Gastroesophageal sphincter (tissue), 4 donors: ENCODE measurements at regions not wholly inside any gene's neighbourhood (a gene's known extent, or its start where the extent isn't known, plus 50 kb on each side); places are given as distances from the start of the nearest gene placed in this dataset.

Source experiments
- ATAC-seq: fragments of 150-250 bp; one replicate; pipeline ENCODE4 v1.9.1; 2016; ENCODE audit warnings: mild to moderate bottlenecking, moderate library complexity
- H3K27ac ChIP-seq, 4 donors: fragments of 200-600 bp; sonication (generic) in 3 of 4; 1 replicate in 3 of 4; 2 replicates in 1 of 4; pipeline ENCODE4 v1.5.1; 2016 to 2019
- H3K27me3 ChIP-seq: fragments of 200-600 bp; sonication (generic); one replicate; pipeline ENCODE4 v1.5.1; 2019
- H3K36me3 ChIP-seq, 2 donors: fragments of 200-600 bp; sonication (generic); one replicate each; pipeline ENCODE4 v1.5.1; 2019; ENCODE audit warnings: control low read depth in 1 of 2
- H3K4me1 ChIP-seq, 3 donors: fragments of 200-600 bp; sonication (generic); 1 replicate in 2 of 3; 2 replicates in 1 of 3; pipeline ENCODE4 v1.5.1; 2016 to 2019; ENCODE audit warnings: control low read depth in 2 of 3
- H3K4me3 ChIP-seq, 2 donors: fragments of 200-600 bp; sonication (generic); one replicate each; pipeline ENCODE4 v1.5.1; 2019; ENCODE audit warnings: mild to moderate bottlenecking in 1 of 2, moderate library complexity in 1 of 2
- H3K9me3 ChIP-seq, 3 donors: fragments of 200-600 bp; sonication (generic); one replicate each; pipeline ENCODE4 v1.5.1; 2017 to 2019; ENCODE audit warnings: control low read depth in 2 of 3
- CTCF ChIP-seq, 4 experiments: fragments of 200-600 bp in 2 of 4; fragments of 450-650 bp in 2 of 4; sonication (generic) in 1 of 4; IDR thresholded peaks; one replicate each; pipeline ENCODE4 v1.5.1; 2017 to 2019; ENCODE audit warnings: antibody characterized with exemption in 4 of 4, mild to moderate bottlenecking in 2 of 4, moderate library complexity in 2 of 4
- EP300 ChIP-seq: sonication (generic); formaldehyde crosslinking; IDR thresholded peaks from one replicate; pipeline ENCODE4 v1.6.1; 2017; ENCODE audit warnings: antibody characterized with exemption, mild to moderate bottlenecking
- POLR2A ChIP-seq, 2 donors: fragments of 450-650 bp; IDR thresholded peaks; one replicate each; pipeline ENCODE4 v1.6.1; 2017; ENCODE audit warnings: antibody characterized with exemption in 2 of 2, mild to moderate bottlenecking in 2 of 2, moderate library complexity in 1 of 2
- POLR2AphosphoS5 ChIP-seq: sonication (generic); formaldehyde crosslinking; IDR thresholded peaks from one replicate; pipeline ENCODE4 v1.6.1; 2017; ENCODE audit warnings: antibody characterized with exemption
- WGBS, 2 donors: methylation state at CpG; one replicate each; pipeline ENCODE4 v1.1.5; 2018; ENCODE audit warnings: low coverage in 1 of 2; 5-methylcytosine and 5-hydroxymethylcytosine counted together

DNA sequence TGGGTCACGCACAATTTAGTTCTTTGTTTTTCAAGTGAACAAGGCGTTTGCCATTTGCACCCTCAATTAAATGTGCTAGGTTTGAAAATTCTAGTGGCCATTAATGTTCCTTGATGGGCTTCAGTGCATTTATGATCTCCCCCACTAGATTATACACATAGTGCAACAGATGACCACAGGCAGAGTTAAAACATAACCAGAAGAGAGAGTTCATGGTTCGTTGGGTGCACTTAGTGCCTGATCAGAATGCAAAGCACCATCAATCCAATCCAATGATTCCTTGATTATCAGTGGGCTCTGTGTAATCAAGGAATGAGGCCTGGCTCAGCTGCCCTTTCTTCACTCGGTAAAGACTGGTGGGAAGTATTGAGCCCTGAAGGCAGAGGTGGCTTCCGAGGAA is 334.5 kb downstream of the PRDM2 start:
- no peaks in the 10 kb centered on the region for H3K4me1 ChIP-seq
- H3K27me3 ChIP-seq, result no peaks in the 10 kb centered on the region
- no peak overlapping the region for H3K27ac ChIP-seq
- TF ChIP-seq POLR2A (IDR thresholded peaks at IDR 0.05) (no peak), POLR2AphosphoS5 (no peak), EP300 (no peak), CTCF (IDR thresholded peaks at IDR 0.05) (no peak)
- H3K36me3 ChIP-seq, result no peaks in the 10 kb centered on the region
- H3K9me3 ChIP-seq, result peaks cover 0 to 9% (median 0%) of the 10 kb centered on the region in 3 donors
- no peak overlapping the region for H3K4me3 ChIP-seq
- ATAC-seq, result no peak
- WGBS, 2 donors, result 91% methylated on average over 4 to 5 of the region's 5 CpGs

- TF ChIP-seq POLR2A (IDR thresholded peaks at IDR 0.05), result no peak
- TF ChIP-seq EP300, result no peak
- TF ChIP-seq POLR2AphosphoS5, result no peak
- no peak for TF ChIP-seq CTCF (IDR thresholded peaks at IDR 0.05)
- no peak for ATAC-seq
- Histone ChIP-seq H3K4me1 (no peaks in the 10 kb centered on the region), H3K27ac (no peak overlapping the region), H3K27me3 (no peaks in the 10 kb centered on the region), H3K36me3 (no peaks in the 10 kb centered on the region), H3K4me3 (no peak overlapping the region), H3K9me3 (peaks cover 0 to 22% (median 0%) of the 10 kb centered on the region in 3 donors)
- 50 to 66% methylated on average over 4 to 5 of the region's 6 CpGs for WGBS, 2 donors
These were observed 337.3 kb downstream of the PRDM2 start for GRCh38 chr1:14037101-14037847.

DNA sequence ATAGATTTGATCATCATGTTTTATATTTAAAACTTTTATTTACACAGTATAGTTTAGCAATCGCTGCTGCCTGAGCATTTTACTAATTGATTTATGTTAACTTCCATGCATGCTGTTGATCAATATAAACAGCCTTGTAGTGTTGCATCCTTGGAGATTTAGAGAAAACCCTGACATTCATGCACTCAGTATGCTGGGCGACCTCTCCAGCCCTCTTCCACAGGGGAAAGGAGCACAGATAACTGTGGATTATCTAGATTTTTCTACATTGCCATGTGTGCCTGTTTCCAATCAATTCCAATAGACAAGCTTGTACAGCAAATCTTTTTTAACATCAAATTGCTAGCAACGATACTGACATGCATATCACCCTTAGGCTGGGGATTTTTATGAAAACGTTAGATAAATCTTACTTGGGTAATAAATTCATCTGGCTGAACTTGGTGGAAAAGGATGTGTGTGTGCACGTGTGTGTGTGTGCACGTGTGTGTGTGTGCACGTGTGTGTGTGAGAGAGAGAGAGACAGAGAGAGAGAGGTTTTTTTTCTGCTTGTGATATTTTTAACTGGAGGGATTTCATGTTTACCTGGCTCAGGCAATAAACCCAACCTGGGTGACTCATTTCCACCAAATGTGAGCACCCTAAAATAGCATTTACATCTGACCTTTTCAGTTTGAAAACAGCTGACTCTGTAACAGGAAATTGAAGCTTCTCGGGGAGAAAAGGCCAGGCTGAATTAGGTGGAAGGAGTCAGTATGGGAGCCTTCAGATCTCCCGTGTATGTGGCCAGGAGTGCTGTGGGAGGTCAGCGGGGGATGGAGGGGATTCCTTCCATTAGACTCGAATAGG is 339.8 kb downstream of the PRDM2 start:
- Histone ChIP-seq H3K36me3 (no peaks in the 10 kb centered on the region), H3K9me3 (peaks cover 0 to 23% (median 0%) of the 10 kb centered on the region in 3 donors), H3K27me3 (no peaks in the 10 kb centered on the region), H3K27ac (no peak overlapping the region), H3K4me3 (no peak overlapping the region), H3K4me1 (no peaks in the 10 kb centered on the region)
- ATAC-seq, result no peak
- TF ChIP-seq EP300, result no peak
- TF ChIP-seq POLR2A (IDR thresholded peaks at IDR 0.05), result no peak
- no peak for TF ChIP-seq CTCF (IDR thresholded peaks at IDR 0.05)
- no peak for TF ChIP-seq POLR2AphosphoS5
- whole genome bisulfite sequencing, 2 donors, result 40 to 50% methylated on average over 10 to 11 of the region's 11 CpGs

- no peak overlapping the region for H3K4me3 ChIP-seq
- 67 to 100% methylated on average over 1 to 3 of the region's 4 CpGs for WGBS, 2 donors
- H3K9me3 ChIP-seq, result no peaks in the 10 kb centered on the region
- H3K27me3 ChIP-seq, result no peaks in the 10 kb centered on the region
- ATAC-seq, result no peak
- no peaks in the 10 kb centered on the region for H3K36me3 ChIP-seq
- TF ChIP-seq CTCF (IDR thresholded peaks at IDR 0.05) (no peak), EP300 (no peak), POLR2A (IDR thresholded peaks at IDR 0.05) (no peak), POLR2AphosphoS5 (no peak)
- H3K4me1 ChIP-seq, result no peaks in the 10 kb centered on the region
- no peak overlapping the region for H3K27ac ChIP-seq
These were observed 350.0 kb downstream of the PRDM2 start for GRCh38 chr1:14049965-14050364.
